DND-41 (cell line): ENCODE measurements at regions not wholly inside any gene's neighbourhood (a gene's known extent, or its start where the extent isn't known, plus 50 kb on each side); places are given as distances from the start of the nearest gene placed in this dataset.

Experiments
- CTCF ChIP-seq: IDR thresholded peaks from 2 replicates; pipeline ENCODE4 v1.5.1; 2012; ENCODE audit warnings: borderline replicate concordance, low read length, moderate library complexity, mild to moderate bottlenecking; ENCODE audit not compliant: poor library complexity, severe bottlenecking; ENCODE audit errors: extremely low read depth
- EZH2 ChIP-seq: IDR thresholded peaks from 3 replicates; pipeline ENCODE4 v1.6.1; 2012; ENCODE audit warnings: borderline replicate concordance, low read depth, mild to moderate bottlenecking, moderate library complexity, low read length, inconsistent platforms; ENCODE audit not compliant: severe bottlenecking

DNA sequence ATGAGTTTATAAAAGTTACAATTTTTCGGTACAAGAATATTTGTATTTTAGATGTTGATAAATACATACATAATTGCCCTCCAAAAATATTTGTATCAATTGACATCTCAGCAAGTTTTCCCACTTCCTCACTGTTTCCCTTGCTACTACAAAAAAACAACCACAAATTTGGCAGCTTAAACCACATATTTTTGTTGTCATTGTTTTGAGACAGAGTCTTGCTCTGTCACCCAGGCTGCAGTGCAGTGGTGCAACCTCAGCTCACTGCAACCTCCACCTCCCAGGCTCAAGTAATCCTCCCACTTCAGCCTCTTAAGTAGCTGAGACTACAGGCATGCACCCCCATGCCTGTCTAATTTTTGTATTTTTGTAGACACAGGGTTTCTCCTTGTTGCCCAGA is 162.8 kb upstream of the RARB start:
- no peak for TF ChIP-seq CTCF
- TF ChIP-seq EZH2, result no peak
